HEK293T (cell line): ENCODE measurements at regions not wholly inside any gene's neighbourhood (a gene's known extent, or its start where the extent isn't known, plus 50 kb on each side); places are given as distances from the start of the nearest gene placed in this dataset.

Source experiments
- CTCF ChIA-PET: fragments of 350-600 bp; formaldehyde crosslinking; extraction: SDS; loops from one replicate; lab custom pipeline; 2021; ENCODE audit warnings: antibody characterized with exemption, inconsistent platforms; lab: Yijun Ruan, JAX
- POLR2A ChIA-PET: fragments of 350-600 bp; formaldehyde crosslinking; extraction: SDS; loops from one replicate; lab custom pipeline; 2020; ENCODE audit warnings: antibody characterized with exemption, inconsistent platforms; lab: Yijun Ruan, JAX
- DNase-seq: peaks from one replicate; pipeline ENCODE4 v3.0.0; 2012; ENCODE audit warnings: mixed read lengths; ENCODE audit errors: extremely low spot score
- ARNT ChIP-seq: fragments of 450-650 bp; IDR thresholded peaks from 2 replicates; pipeline ENCODE4 v1.6.1; 2017; ENCODE audit warnings: mild to moderate bottlenecking
- BHLHE40 ChIP-seq: fragments of 450-650 bp; IDR thresholded peaks from 2 replicates; pipeline ENCODE4 v1.6.1; 2016; ENCODE audit warnings: mild to moderate bottlenecking, moderate library complexity, borderline replicate concordance
- CTBP1 ChIP-seq: fragments of 450-650 bp; IDR thresholded peaks from 2 replicates; pipeline ENCODE4 v1.6.1; 2016; ENCODE audit warnings: borderline replicate concordance
- ELF4 ChIP-seq: fragments of 450-650 bp; IDR thresholded peaks from 2 replicates; pipeline ENCODE4 v1.6.1; 2017; ENCODE audit warnings: antibody characterized with exemption
- FOXA1 ChIP-seq: fragments of 450-650 bp; IDR thresholded peaks from 2 replicates; pipeline ENCODE4 v1.6.1; 2016; ENCODE audit warnings: mild to moderate bottlenecking
- FOXK2 ChIP-seq: fragments of 450-650 bp; IDR thresholded peaks from 2 replicates; pipeline ENCODE4 v1.6.1; 2016; ENCODE audit warnings: mild to moderate bottlenecking
- FOXM1 ChIP-seq: fragments of 450-650 bp; IDR thresholded peaks from 2 replicates; pipeline ENCODE4 v1.6.1; 2017; ENCODE audit warnings: mild to moderate bottlenecking, borderline replicate concordance
- HDGF ChIP-seq: fragments of 450-650 bp; IDR thresholded peaks from 2 replicates; pipeline ENCODE4 v1.6.1; 2017; ENCODE audit warnings: antibody characterized with exemption, borderline replicate concordance
- L3MBTL2 ChIP-seq: fragments of 450-650 bp; conservative IDR thresholded peaks from 2 replicates; pipeline ENCODE4 v1.6.1; 2016; ENCODE audit warnings: mild to moderate bottlenecking
- LEF1 ChIP-seq: fragments of 450-650 bp; IDR thresholded peaks from 2 replicates; pipeline ENCODE4 v1.6.1; 2017; ENCODE audit warnings: mild to moderate bottlenecking, borderline replicate concordance
- NFRKB ChIP-seq: fragments of 450-650 bp; IDR thresholded peaks from 2 replicates; pipeline ENCODE4 v1.6.1; 2016; ENCODE audit warnings: mild to moderate bottlenecking, moderate library complexity
- PKNOX1 ChIP-seq: fragments of 450-650 bp; IDR thresholded peaks from 2 replicates; pipeline ENCODE4 v1.6.1; 2016
- SP1 ChIP-seq: fragments of 450-650 bp; IDR thresholded peaks from 2 replicates; pipeline ENCODE4 v1.6.1; 2017
- SUZ12 ChIP-seq: fragments of 450-650 bp; IDR thresholded peaks from 2 replicates; pipeline ENCODE4 v1.6.1; 2016; ENCODE audit warnings: mild to moderate bottlenecking
- TARDBP ChIP-seq: fragments of 450-650 bp; IDR thresholded peaks from 2 replicates; pipeline ENCODE4 v1.6.1; 2016
- ZNF384 ChIP-seq: fragments of 450-650 bp; IDR thresholded peaks from 2 replicates; pipeline ENCODE4 v1.6.1; 2016

- TF ChIP-seq BHLHE40 = no peak
- no peak for TF ChIP-seq LEF1
- TF ChIP-seq ARNT = no peak
- TF ChIP-seq L3MBTL2 = no peak
- no peak for TF ChIP-seq PKNOX1
- no peak for TF ChIP-seq FOXM1
- TF ChIP-seq TARDBP = no peak
- TF ChIP-seq FOXA1 = no peak
- TF ChIP-seq SUZ12 = no peak
- TF ChIP-seq ELF4 = no peak
- no peak for TF ChIP-seq SP1
- TF ChIP-seq ZNF384 = no peak
- TF ChIP-seq HDGF = no peak
- no peak for TF ChIP-seq FOXK2
- TF ChIP-seq NFRKB = no peak
- no peak for TF ChIP-seq CTBP1
- DNase-seq = no peak
- POLR2A ChIA-PET = no interaction called here
- CTCF ChIA-PET = no interaction called here
Measured at GRCh38 chr2:239634769-239635168, 233.9 kb upstream of the HDAC4 start.

- ChIA-PET POLR2A (no interaction called here), CTCF (no interaction called here)
Measured at GRCh38 chr2:239630618-239631286, 229.9 kb upstream of the HDAC4 start.

GRCh38 chr2:239629926-239630617, 229.3 kb upstream of the HDAC4 start:
- ChIA-PET CTCF (no interaction called here), POLR2A (no interaction called here)
- no peak for TF ChIP-seq ZNF384
- no peak for TF ChIP-seq ELF4
- TF ChIP-seq PKNOX1 = no peak
- TF ChIP-seq LEF1 = no peak
- TF ChIP-seq SUZ12 = no peak
- TF ChIP-seq SP1 = no peak
- TF ChIP-seq NFRKB = no peak
- TF ChIP-seq BHLHE40 = no peak
- TF ChIP-seq FOXM1 = no peak
- no peak for TF ChIP-seq ARNT
- no peak for TF ChIP-seq HDGF
- no peak for TF ChIP-seq CTBP1
- no peak for TF ChIP-seq TARDBP
- no peak for TF ChIP-seq L3MBTL2
- no peak for TF ChIP-seq FOXK2
- DNase-seq = no peak

More at GRCh38 chr2:239630618-239631286, 229.9 kb upstream of the HDAC4 start:
- DNase-seq = no peak
- TF ChIP-seq BHLHE40 (no peak), ARNT (no peak), L3MBTL2 (no peak), PKNOX1 (no peak), FOXA1 (no peak), TARDBP (no peak), ELF4 (no peak), FOXK2 (no peak), SUZ12 (no peak), SP1 (no peak), NFRKB (no peak), FOXM1 (no peak), ZNF384 (no peak), LEF1 (no peak), HDGF (no peak), CTBP1 (no peak)

GRCh38 chr2:239626961-239627592, 226.3 kb upstream of the HDAC4 start:
- ChIA-PET CTCF (no interaction called here), POLR2A (no interaction called here)
- no peak for TF ChIP-seq TARDBP
- TF ChIP-seq LEF1 = no peak
- no peak for TF ChIP-seq ZNF384
- no peak for TF ChIP-seq FOXA1
- no peak for TF ChIP-seq HDGF
- TF ChIP-seq CTBP1 = no peak
- DNase-seq = no peak

GRCh38 chr2:239625971-239626734, 225.3 kb upstream of the HDAC4 start:
- no peak for TF ChIP-seq ELF4
- no peak for TF ChIP-seq LEF1
- TF ChIP-seq TARDBP = no peak
- TF ChIP-seq HDGF = no peak
- no peak for DNase-seq
- ChIA-PET CTCF (no interaction called here), POLR2A (no interaction called here)
